Epithelial cell of prostate (primary cell): ENCODE measurements at regions not wholly inside any gene's neighbourhood (a gene's known extent, or its start where the extent isn't known, plus 50 kb on each side); places are given as distances from the start of the nearest gene placed in this dataset.
"Not testable (repeated sequence)": the region's sequence is repeated elsewhere in the genome, so short reads cannot be mapped to it uniquely, and the experiment has no call there.

ENCODE experiments used
- DNase-seq: peaks from one replicate; pipeline ENCODE4 v3.0.0-alpha.2; 2011; ENCODE audit warnings: low read depth, low spot score
- H3K27ac ChIP-seq: fragments of 450-650 bp; 2 replicates; pipeline ENCODE4 v1.5.1; 2017; ENCODE audit warnings: mild to moderate bottlenecking

- no peak overlapping the region for H3K27ac ChIP-seq
Observed at GRCh38 chr4:59400334-59400733, 1799.8 kb upstream of the ADGRL3 start.

GRCh38 chr4:59409647-59410046 is 1790.5 kb upstream of the ADGRL3 start:
- no peak overlapping the region for H3K27ac ChIP-seq
- no peak for DNase-seq

More at GRCh38 chr4:59400334-59400733, 1799.8 kb upstream of the ADGRL3 start:
- no peak for DNase-seq

GRCh38 chr4:59412739-59413138 is 1787.4 kb upstream of the ADGRL3 start:
- no peak overlapping the region for H3K27ac ChIP-seq
- no peak for DNase-seq

- no peak overlapping the region for H3K27ac ChIP-seq
- DNase-seq, result no peak
Observed at GRCh38 chr4:59455751-59456150, 1744.4 kb upstream of the ADGRL3 start.

- no peak overlapping the region for H3K27ac ChIP-seq
Observed at GRCh38 chr4:59457576-59457975, 1742.5 kb upstream of the ADGRL3 start.

GRCh38 chr4:59484944-59485343 is 1715.2 kb upstream of the ADGRL3 start:
- H3K27ac ChIP-seq, result no peak overlapping the region
- no peak for DNase-seq

More at GRCh38 chr4:59457576-59457975, 1742.5 kb upstream of the ADGRL3 start:
- no peak for DNase-seq

- DNase-seq, result no peak
- no peak overlapping the region for H3K27ac ChIP-seq
Observed at GRCh38 chr4:59500103-59500502, 1700.0 kb upstream of the ADGRL3 start.

- H3K27ac ChIP-seq, result no peak overlapping the region
- DNase-seq, result no peak
Observed at GRCh38 chr4:59503731-59504130, 1696.4 kb upstream of the ADGRL3 start.

GRCh38 chr4:59511809-59512208 is 1688.3 kb upstream of the ADGRL3 start:
- H3K27ac ChIP-seq, DNase-seq: not testable (repeated sequence)

GRCh38 chr4:59517007-59517406 is 1683.1 kb upstream of the ADGRL3 start:
- no peak for DNase-seq
- H3K27ac ChIP-seq, result no peak overlapping the region

- DNase-seq, result no peak
Observed at GRCh38 chr4:59518005-59518823, 1681.9 kb upstream of the ADGRL3 start.

GRCh38 chr4:59525885-59526284 is 1674.2 kb upstream of the ADGRL3 start:
- DNase-seq, result no peak
- no peak overlapping the region for H3K27ac ChIP-seq

More at GRCh38 chr4:59518005-59518823, 1681.9 kb upstream of the ADGRL3 start:
- no peak overlapping the region for H3K27ac ChIP-seq

GRCh38 chr4:59535541-59535940 is 1664.6 kb upstream of the ADGRL3 start:
- no peak for DNase-seq
- H3K27ac ChIP-seq, result no peak overlapping the region

GRCh38 chr4:59536428-59536827 is 1663.7 kb upstream of the ADGRL3 start:
- no peak overlapping the region for H3K27ac ChIP-seq
- no peak for DNase-seq

GRCh38 chr4:59537246-59537886 is 1662.8 kb upstream of the ADGRL3 start:
- no peak for DNase-seq
- H3K27ac ChIP-seq, result no peak overlapping the region

GRCh38 chr4:59539401-59539800 is 1660.7 kb upstream of the ADGRL3 start:
- no peak overlapping the region for H3K27ac ChIP-seq
- no peak for DNase-seq

GRCh38 chr4:59540311-59540710 is 1659.8 kb upstream of the ADGRL3 start:
- no peak for DNase-seq
- no peak overlapping the region for H3K27ac ChIP-seq

- DNase-seq, result no peak
- no peak overlapping the region for H3K27ac ChIP-seq
Observed at GRCh38 chr4:59553063-59553720, 1646.9 kb upstream of the ADGRL3 start.

- H3K27ac ChIP-seq, result no peak overlapping the region
- DNase-seq, result no peak
Observed at GRCh38 chr4:59553721-59554091, 1646.4 kb upstream of the ADGRL3 start.

GRCh38 chr4:59556191-59556590 is 1643.9 kb upstream of the ADGRL3 start:
- H3K27ac ChIP-seq, DNase-seq: not testable (repeated sequence)

- DNase-seq, H3K27ac ChIP-seq: not testable (repeated sequence)
Observed at GRCh38 chr4:59560141-59560648, 1639.9 kb upstream of the ADGRL3 start.
